ENCODE measurements at regions not wholly inside any gene's neighbourhood (a gene's known extent, or its start where the extent isn't known, plus 50 kb on each side); places are given as distances from the start of the nearest gene placed in this dataset.
"Not testable (repeated sequence)": the region's sequence is repeated elsewhere in the genome, so short reads cannot be mapped to it uniquely, and the experiment has no call there.

- H3K4me3 ChIP-seq: no peak overlapping the region
- no peaks in the 10 kb centered on the region for H3K36me3 ChIP-seq
- H3K4me1 ChIP-seq: no peaks in the 10 kb centered on the region
- H3K27me3 ChIP-seq: peaks cover 0 to 8% (median 0%) of the 10 kb centered on the region in 7 donors
- peaks cover 0 to under 1% (median 0%) of the 10 kb centered on the region in 11 donors for H3K9me3 ChIP-seq
- H3K27ac ChIP-seq: no peak overlapping the region
- DNase-seq (no peak), ATAC-seq (no peak)
- WGBS, 2 donors: 78 to 80% methylated on average over 2 of the region's 2 CpGs
- intact Hi-C loops (cut with DNase I): no loop called here
- no peak for TF ChIP-seq CTCF (IDR thresholded peaks at IDR 0.05)
Measured at GRCh38 chr5:93352186-93352585, 228.8 kb downstream of the NR2F1-AS1 start.

- ATAC-seq (no peak), DNase-seq (no peak)
- H3K36me3 ChIP-seq: no peaks in the 10 kb centered on the region
- H3K27ac ChIP-seq: no peak overlapping the region
- H3K27me3 ChIP-seq: peaks cover 0 to 8% (median 0%) of the 10 kb centered on the region in 7 donors
- TF ChIP-seq CTCF (IDR thresholded peaks at IDR 0.05): no peak
- H3K9me3 ChIP-seq: peaks cover 0 to 3% (median 0%) of the 10 kb centered on the region in 11 donors
- 78 to 84% methylated on average over 3 of the region's 3 CpGs for WGBS, 2 donors
- no peak overlapping the region for H3K4me3 ChIP-seq
- H3K4me1 ChIP-seq: no peaks in the 10 kb centered on the region
- intact Hi-C loops (cut with DNase I): no loop called here
Measured at GRCh38 chr5:93349613-93350012, 231.4 kb downstream of the NR2F1-AS1 start.

- DNase-seq: no peak
- TF ChIP-seq CTCF (IDR thresholded peaks at IDR 0.05): no peak
- Histone ChIP-seq H3K4me1 (no peaks in the 10 kb centered on the region), H3K27me3 (peaks cover 0 to 8% (median 0%) of the 10 kb centered on the region in 7 donors), H3K36me3 (no peaks in the 10 kb centered on the region), H3K9me3 (peaks cover 0 to 3% (median 0%) of the 10 kb centered on the region in 11 donors), H3K4me3 (no peak overlapping the region), H3K27ac (no peak overlapping the region)
- intact Hi-C loops (cut with DNase I): no loop called here
- no peak for ATAC-seq
- 89 to 90% methylated on average over 15 of the region's 15 CpGs for WGBS, 2 donors
Measured at GRCh38 chr5:93348231-93348630, 232.8 kb downstream of the NR2F1-AS1 start.

- ATAC-seq; DNase-seq; H3K36me3 ChIP-seq; intact Hi-C loops (cut with DNase I); H3K4me1 ChIP-seq; H3K4me3 ChIP-seq; H3K27me3 ChIP-seq; H3K9me3 ChIP-seq; H3K27ac ChIP-seq: not testable (repeated sequence)
- 83 to 89% methylated on average over 1 of the region's 1 CpG for WGBS, 2 donors
Measured at GRCh38 chr5:93346850-93347249, 234.2 kb downstream of the NR2F1-AS1 start.

- WGBS, 2 donors: 84 to 94% methylated on average over 5 of the region's 5 CpGs
- no peaks in the 10 kb centered on the region for H3K4me1 ChIP-seq
- no peaks in the 10 kb centered on the region for H3K36me3 ChIP-seq
- no peak for TF ChIP-seq CTCF (IDR thresholded peaks at IDR 0.05)
- H3K27me3 ChIP-seq: peaks cover 0 to 8% (median 0%) of the 10 kb centered on the region in 7 donors
- intact Hi-C loops (cut with DNase I): no loop called here
- no peak overlapping the region for H3K4me3 ChIP-seq
- H3K27ac ChIP-seq: no peak overlapping the region
- ATAC-seq (no peak), DNase-seq (no peak)
- H3K9me3 ChIP-seq: peaks cover 0 to 3% (median 0%) of the 10 kb centered on the region in 11 donors
Measured at GRCh38 chr5:93346301-93346700, 234.7 kb downstream of the NR2F1-AS1 start.

All from heart right ventricle (tissue), 16 donors.